Aorta (tissue), 5 donors: ENCODE measurements at regions not wholly inside any gene's neighbourhood (a gene's known extent, or its start where the extent isn't known, plus 50 kb on each side); places are given as distances from the start of the nearest gene placed in this dataset.
"Not testable (repeated sequence)": the region's sequence is repeated elsewhere in the genome, so short reads cannot be mapped to it uniquely, and the experiment has no call there.

Source experiments
- ATAC-seq: fragments of 200-7000 bp; cut with Tn5 transposase; one replicate; pipeline ENCODE4 v1.9.1; 2022; ENCODE audit warnings: moderate library complexity; ENCODE audit not compliant: low FRiP score
- DNase-seq, 2 donors: peaks; one replicate each; pipeline ENCODE4 v3.0.0-alpha.2; 2020
- H3K27ac ChIP-seq, 2 donors: one replicate each; pipeline ENCODE4 v1.5.1; 2013; ENCODE audit warnings: low read length in 2 of 2, mild to moderate bottlenecking in 2 of 2, moderate library complexity in 2 of 2, control low read depth in 1 of 2, inconsistent platforms in 1 of 2, low read depth in 1 of 2
- H3K27me3 ChIP-seq, 2 donors: one replicate each; pipeline ENCODE4 v1.6.1; 2013; ENCODE audit warnings: control low read depth in 1 of 2, low read length in 1 of 2, mild to moderate bottlenecking in 1 of 2, moderate library complexity in 1 of 2; ENCODE audit not compliant: insufficient read depth in 2 of 2, control insufficient read depth in 1 of 2
- H3K36me3 ChIP-seq, 2 donors: one replicate each; pipeline ENCODE4 v1.6.1; 2013; ENCODE audit warnings: control low read depth in 1 of 2, low read length in 1 of 2, mild to moderate bottlenecking in 1 of 2; ENCODE audit not compliant: insufficient read depth in 2 of 2, control insufficient read depth in 1 of 2
- H3K4me1 ChIP-seq, 2 donors: one replicate each; pipeline ENCODE4 v1.6.1; 2013; ENCODE audit warnings: low read length in 2 of 2, control low read depth in 1 of 2, mild to moderate bottlenecking in 1 of 2, moderate library complexity in 1 of 2; ENCODE audit not compliant: insufficient read depth in 2 of 2, control insufficient read depth in 1 of 2
- H3K4me3 ChIP-seq, 2 donors: one replicate each; pipeline ENCODE4 v1.5.1; 2013; ENCODE audit warnings: low read length in 2 of 2, control low read depth in 1 of 2, mild to moderate bottlenecking in 1 of 2
- H3K9me3 ChIP-seq: one replicate; pipeline ENCODE4 v1.6.1; 2013; ENCODE audit warnings: mild to moderate bottlenecking, low read length; ENCODE audit not compliant: control insufficient read depth
- WGBS, 2 donors: extraction: QIAGEN DNeasy Blood & Tissue Kit; methylation state at CpG; one replicate each; pipeline ENCODE4 v1.1.7; 2013; 5-methylcytosine and 5-hydroxymethylcytosine counted together
- intact Hi-C, 2 donors: fragments of 100-400 bp; cut with DNase I; formaldehyde crosslinking; loops; one replicate each; pipeline versions ENCODE4 v1.14.2 to v1.15.0; 2022
- donor health status: healthy with polysubstance abuse.
- donor health status: Bipolar disorder and iron deficiency.
- donor health status: DM: no; HTN: no; CAD: no.
- donor health status: DM: no; HTN: no; CAD: no.
- donor health status: DM: yes; HTN: yes; CAD: no.

DNA sequence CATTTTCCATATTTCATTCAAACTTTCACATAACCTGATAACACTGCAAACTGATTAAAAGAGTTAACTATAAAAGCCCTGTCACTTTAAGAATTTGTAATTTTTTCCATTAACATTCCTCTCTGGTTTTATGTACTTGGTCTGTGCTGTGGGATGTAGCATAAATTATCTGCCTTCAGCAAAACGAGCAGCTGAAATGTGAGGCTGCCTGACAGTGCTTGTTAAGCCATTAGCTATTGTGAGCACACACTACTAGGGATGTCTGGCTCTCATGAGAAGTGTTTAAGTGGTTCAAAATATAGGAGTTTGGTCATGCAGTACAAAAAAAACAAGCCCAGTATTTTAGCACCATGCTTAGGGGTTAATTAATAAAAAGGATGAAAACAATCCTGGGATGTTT is 63.0 kb downstream of the HOXA1 start:
- 19% methylated on average over 1 of the region's 1 CpG for WGBS, 2 donors
- no peaks in the 10 kb centered on the region for H3K4me1 ChIP-seq
- no peak overlapping the region for H3K27ac ChIP-seq
- DNase-seq: no peak
- intact Hi-C loops: loop anchor here (5.0 to 10.0 kb wide), 2 partner anchors 64 to 168 kb away; partner anchors contain the start of genes HOXA1 (in 2 of the 2) and SKAP2 (in 1 of the 2)
- ATAC-seq: no peak
- H3K27me3 ChIP-seq: no peaks in the 10 kb centered on the region
- no peaks in the 10 kb centered on the region for H3K9me3 ChIP-seq
- H3K36me3 ChIP-seq: no peaks in the 10 kb centered on the region
- no peak overlapping the region for H3K4me3 ChIP-seq

DNA sequence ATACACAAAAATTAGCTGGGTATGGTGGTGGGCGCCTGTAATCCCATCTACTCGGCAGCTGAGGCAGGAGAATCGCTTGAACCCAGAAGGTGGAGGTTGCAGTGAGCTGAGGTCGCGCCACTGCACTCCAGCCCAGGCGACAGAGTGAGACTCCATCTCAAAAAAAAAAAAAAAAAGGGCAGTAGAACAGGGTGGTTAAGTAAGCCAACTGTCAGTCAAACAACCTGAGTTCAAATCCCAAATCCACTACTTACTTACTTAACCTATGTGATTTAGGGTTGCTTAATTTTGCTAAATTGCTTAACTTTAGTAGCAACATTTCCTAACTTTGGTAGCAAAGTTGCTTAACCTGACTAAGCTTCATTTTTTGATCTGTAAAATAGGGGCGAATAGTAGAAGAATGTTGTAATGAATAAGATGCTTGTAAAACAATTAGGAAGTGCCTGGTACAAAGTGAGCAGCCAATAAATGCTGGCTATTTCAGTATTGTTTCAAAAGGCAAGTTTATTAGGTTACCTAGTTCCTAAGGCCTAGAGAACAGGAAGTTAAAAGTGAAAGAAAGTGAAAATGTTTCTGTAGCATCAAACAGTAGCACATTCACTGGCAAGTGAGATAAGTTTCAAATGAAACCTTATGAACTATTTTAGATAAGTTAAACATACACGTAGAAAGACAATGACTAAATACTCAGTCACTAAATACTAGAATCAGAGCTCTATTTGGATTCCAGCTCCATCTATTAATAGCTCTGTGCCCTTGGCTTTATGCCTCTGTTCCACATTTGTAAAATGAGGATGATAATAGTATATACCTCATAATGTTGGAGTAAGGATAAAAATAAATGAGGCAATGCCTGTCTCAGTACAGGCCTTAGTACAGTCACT is 64.3 kb downstream of the HOXA1 start:
- 74% methylated on average over 8 of the region's 8 CpGs for WGBS, 2 donors

DNA sequence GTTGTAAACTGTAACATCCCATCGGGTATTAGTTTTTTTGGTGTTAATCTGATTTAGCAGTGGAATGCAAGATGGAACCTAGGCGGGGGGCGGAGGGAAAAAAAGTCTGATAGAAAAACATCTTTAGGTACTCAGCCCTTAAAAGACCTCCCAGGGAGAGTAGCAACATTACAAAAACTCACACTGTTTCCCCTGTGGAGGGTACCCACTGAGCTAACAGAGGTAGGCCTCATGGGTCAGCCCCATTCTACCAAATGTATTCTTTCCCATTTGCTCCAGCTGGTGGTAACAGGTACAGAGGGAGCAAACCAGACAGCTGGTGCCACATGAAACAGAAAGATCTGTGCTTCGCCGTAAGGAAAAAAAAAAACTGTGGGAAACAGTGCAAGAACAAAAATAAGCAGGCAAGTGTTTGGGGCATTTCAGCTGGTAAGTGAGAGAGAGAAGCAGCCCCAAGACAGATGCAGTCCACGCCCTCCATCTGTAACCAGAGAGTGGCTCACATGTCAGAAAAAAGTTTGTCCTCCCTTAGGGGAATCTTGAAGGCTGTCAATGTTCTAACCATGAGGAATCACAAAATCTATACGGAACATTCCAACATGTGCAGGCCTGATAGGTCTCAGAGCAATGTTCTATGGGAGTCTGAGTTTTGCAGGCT is 65.3 kb downstream of the HOXA1 start:
- H3K9me3 ChIP-seq: no peaks in the 10 kb centered on the region
- no peak overlapping the region for H3K4me3 ChIP-seq
- intact Hi-C loops: loop anchor here (5.0 to 10.0 kb wide), 2 partner anchors 67 to 166 kb away; partner anchors contain the start of genes HOXA1 (in 2 of the 2) and SKAP2 (in 1 of the 2)
- no peak for ATAC-seq
- H3K27ac ChIP-seq: no peak overlapping the region
- 95 to 98% methylated on average over 7 of the region's 7 CpGs for WGBS, 2 donors
- DNase-seq: no peak
- H3K27me3 ChIP-seq: no peaks in the 10 kb centered on the region
- no peaks in the 10 kb centered on the region for H3K36me3 ChIP-seq
- H3K4me1 ChIP-seq: no peaks in the 10 kb centered on the region

More for the DNA sequence above, 64.3 kb downstream of the HOXA1 start:
- Histone ChIP-seq H3K4me3 (no peak overlapping the region), H3K4me1 (no peaks in the 10 kb centered on the region), H3K9me3 (no peaks in the 10 kb centered on the region), H3K27me3 (no peaks in the 10 kb centered on the region), H3K36me3 (no peaks in the 10 kb centered on the region), H3K27ac (peak overlapping the region in 1 of 2 donors; percentile 92)
- DNase-seq (no peak), ATAC-seq (peak; percentile 26)
- intact Hi-C loops: loop anchor here (5.0 to 10.0 kb wide), 2 partner anchors 66 to 167 kb away; partner anchors contain the start of genes HOXA1 (in 2 of the 2) and SKAP2 (in 1 of the 2)

- WGBS, 2 donors: 78 to 82% methylated on average over 8 of the region's 8 CpGs
- intact Hi-C loops: no loop called here
- no peaks in the 10 kb centered on the region for H3K27me3 ChIP-seq
These were observed 70.5 kb downstream of the HOXA1 start for GRCh38 chr7:27025270-27025669.

DNA sequence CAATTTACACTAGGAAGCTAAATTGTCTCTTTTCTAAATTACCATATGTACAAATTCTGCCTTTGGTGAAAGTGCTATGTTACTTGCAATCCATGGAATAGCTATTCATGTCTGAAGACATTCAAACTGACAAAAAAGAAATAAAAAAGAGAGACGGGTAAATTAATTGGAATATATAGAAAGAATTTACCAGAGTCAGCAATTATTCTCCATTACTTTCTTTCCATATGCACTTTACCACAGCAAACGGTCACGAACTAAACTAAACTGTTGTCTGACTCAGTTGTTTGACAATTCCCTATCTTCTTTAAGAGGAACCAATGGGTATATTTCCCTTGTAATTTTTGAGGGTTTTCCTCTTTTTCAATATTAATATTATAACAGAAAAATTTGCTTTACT is 85.7 kb downstream of the HOXA1 start:
- Histone ChIP-seq H3K4me1 (no peaks in the 10 kb centered on the region), H3K9me3 (peaks cover 4% of the 10 kb centered on the region), H3K27me3 (peaks cover 0 to 2% of the 10 kb centered on the region in 2 donors), H3K36me3 (no peaks in the 10 kb centered on the region), H3K27ac (no peak overlapping the region), H3K4me3 (no peak overlapping the region)
- DNase-seq: no peak
- ATAC-seq: no peak
- 92 to 93% methylated on average over 3 of the region's 3 CpGs for WGBS, 2 donors
- intact Hi-C loops: no loop called here

More at GRCh38 chr7:27025270-27025669, 70.5 kb downstream of the HOXA1 start:
- no peaks in the 10 kb centered on the region for H3K36me3 ChIP-seq
- no peaks in the 10 kb centered on the region for H3K9me3 ChIP-seq
- no peak overlapping the region for H3K27ac ChIP-seq
- H3K4me1 ChIP-seq: no peaks in the 10 kb centered on the region
- no peak for DNase-seq
- no peak overlapping the region for H3K4me3 ChIP-seq
- ATAC-seq: no peak

- 91 to 92% methylated on average over 6 of the region's 6 CpGs for WGBS, 2 donors
- no peak for DNase-seq
- Histone ChIP-seq H3K4me1 (no peaks in the 10 kb centered on the region), H3K4me3 (no peak overlapping the region), H3K27ac (no peak overlapping the region), H3K36me3 (no peaks in the 10 kb centered on the region), H3K9me3 (peaks cover 6% of the 10 kb centered on the region), H3K27me3 (no peaks in the 10 kb centered on the region)
- intact Hi-C loops: no loop called here
- no peak for ATAC-seq
These were observed 95.3 kb downstream of the HOXA1 start for GRCh38 chr7:27000496-27000895.

- H3K27ac ChIP-seq, ATAC-seq, H3K4me3 ChIP-seq, H3K4me1 ChIP-seq, DNase-seq, H3K27me3 ChIP-seq, H3K36me3 ChIP-seq, H3K9me3 ChIP-seq, intact Hi-C loops: not testable (repeated sequence)
- WGBS, 2 donors: 83 to 88% methylated on average over 3 of the region's 3 CpGs
These were observed 97.5 kb downstream of the HOXA1 start for GRCh38 chr7:26998284-26998683.

- DNase-seq: no peak
- H3K9me3 ChIP-seq: peaks cover 6% of the 10 kb centered on the region
- no peak for ATAC-seq
- no peaks in the 10 kb centered on the region for H3K4me1 ChIP-seq
- WGBS, 2 donors: 26 to 30% methylated on average over 1 of the region's 1 CpG
- no peaks in the 10 kb centered on the region for H3K36me3 ChIP-seq
- no peak overlapping the region for H3K4me3 ChIP-seq
- no peaks in the 10 kb centered on the region for H3K27me3 ChIP-seq
- intact Hi-C loops: no loop called here
- no peak overlapping the region for H3K27ac ChIP-seq
These were observed 100.1 kb downstream of the HOXA1 start for GRCh38 chr7:26995666-26996065.
